ENCODE measurements at regions not wholly inside any gene's neighbourhood (a gene's known extent, or its start where the extent isn't known, plus 50 kb on each side); places are given as distances from the start of the nearest gene placed in this dataset.
A peak's percentile ranks its signal among the peaks of the same experiment; 100 is the strongest.

GRCh38 chr7:136807598-136807997 is 60.9 kb upstream of the CHRM2 start:
- no peak for DNase-seq

DNA sequence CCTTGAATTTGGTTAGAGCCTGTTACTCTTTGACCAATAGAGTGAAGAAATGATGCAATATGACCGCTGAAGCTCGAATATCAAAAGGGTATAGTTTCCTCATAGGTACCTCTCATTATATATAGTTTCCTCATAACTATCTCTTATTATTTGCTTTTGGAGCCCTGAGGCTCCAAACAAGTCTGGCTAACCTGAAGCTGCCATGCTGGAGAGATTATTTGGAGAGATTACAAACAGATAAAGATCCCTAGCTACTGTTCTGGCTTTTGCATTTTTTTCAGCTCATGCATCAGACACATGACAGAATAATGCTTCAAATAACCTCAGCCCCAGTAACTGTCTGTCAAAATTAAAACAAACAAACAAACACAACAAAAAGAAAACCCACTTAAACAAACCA is 65.4 kb upstream of the CHRM2 start:
- no peak for DNase-seq

DNA sequence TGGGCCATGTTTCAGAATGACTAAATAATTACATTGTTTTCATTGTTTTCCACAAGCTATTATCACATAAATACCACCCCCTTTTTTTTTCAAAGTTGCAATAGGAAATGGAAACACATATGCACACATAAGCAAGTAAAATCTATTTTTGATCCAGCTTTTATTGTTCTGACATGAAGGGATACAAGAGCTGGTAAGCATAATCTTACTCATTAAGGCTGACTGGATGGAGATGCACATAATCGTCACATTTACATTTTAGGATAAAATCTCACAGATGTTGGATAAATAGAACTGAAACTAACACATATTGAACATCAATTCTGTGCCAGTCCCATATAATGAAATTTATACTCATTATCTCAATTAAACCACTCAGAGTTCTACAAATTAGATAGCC is 84.5 kb upstream of the CHRM2 start:
- DNase-seq, result no peak

- DNase-seq, result no peak
These were observed 126.5 kb upstream of the CHRM2 start for GRCh38 chr7:136741941-136742340.

- no peak for DNase-seq
These were observed 139.5 kb upstream of the CHRM2 start for GRCh38 chr7:136728945-136729344.

GRCh38 chr7:136726460-136726859 is 142.0 kb upstream of the CHRM2 start:
- no peak for DNase-seq

- no peak for DNase-seq
These were observed 150.4 kb upstream of the CHRM2 start for GRCh38 chr7:136717910-136718557.

DNA sequence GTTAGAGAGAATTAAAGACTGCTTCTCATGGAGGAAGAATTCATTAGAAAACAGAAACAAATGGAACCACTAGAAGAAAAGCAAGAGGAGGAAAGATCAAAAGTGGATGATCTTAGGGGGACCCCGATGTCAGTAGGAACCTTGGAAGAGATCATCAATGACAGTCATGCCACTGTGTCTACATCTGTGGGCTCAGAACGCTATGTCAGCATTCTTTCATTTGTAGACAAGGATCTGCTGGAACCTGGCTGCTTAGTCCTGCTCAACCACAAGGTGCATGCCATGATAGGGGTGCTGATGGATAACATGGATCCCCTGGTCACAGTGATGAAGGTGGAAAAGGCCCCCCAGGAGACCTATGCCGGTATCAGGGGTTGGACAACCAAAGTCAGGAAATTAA is 154.4 kb upstream of the CHRM2 start:
- DNase-seq, result no peak

DNA sequence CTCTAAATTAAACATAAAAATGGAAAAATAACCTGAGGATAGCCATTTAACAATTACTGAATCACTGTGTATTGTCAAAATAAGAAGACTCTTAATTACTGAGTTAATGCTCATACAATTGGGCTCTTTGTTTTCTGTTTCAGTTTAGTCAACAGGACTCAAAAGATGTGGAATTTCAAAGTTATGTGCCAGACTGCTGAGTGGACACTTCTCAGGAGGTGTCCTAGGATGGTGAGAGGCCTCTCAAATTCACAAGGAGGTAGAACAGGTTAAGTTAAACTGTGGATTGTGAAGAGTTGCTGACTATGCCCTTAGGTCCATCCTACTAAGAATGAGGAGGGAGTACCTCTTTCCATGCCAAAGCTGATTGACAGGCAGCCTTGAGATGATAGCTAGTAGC is 157.7 kb upstream of the CHRM2 start:
- DNase-seq, result no peak

GRCh38 chr7:136709876-136710275 is 158.6 kb upstream of the CHRM2 start:
- DNase-seq, result no peak

GRCh38 chr7:136702913-136703312 is 165.5 kb upstream of the CHRM2 start:
- no peak for DNase-seq

DNA sequence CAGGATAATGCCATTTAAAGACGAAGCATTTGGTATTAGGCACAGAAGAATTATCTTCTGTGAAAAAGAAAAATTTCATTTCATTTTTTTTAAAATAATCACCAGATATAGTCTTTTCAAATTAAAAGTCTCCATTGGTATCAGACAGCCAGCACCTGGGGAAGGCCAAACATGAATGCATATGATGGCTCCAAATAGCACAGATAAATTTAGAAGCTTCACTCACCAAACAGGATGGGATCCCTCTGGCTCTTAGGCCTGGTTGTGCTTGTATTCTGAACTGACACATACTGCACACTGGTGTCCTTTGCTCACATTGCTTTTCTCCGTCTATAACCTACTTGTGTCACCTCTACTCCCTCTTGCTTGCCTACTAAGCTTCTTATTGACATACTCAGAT is 169.5 kb upstream of the CHRM2 start:
- DNase-seq, result no peak

GRCh38 chr7:136698231-136698630 is 170.2 kb upstream of the CHRM2 start:
- no peak for DNase-seq

- DNase-seq, result no peak
These were observed 171.2 kb upstream of the CHRM2 start for GRCh38 chr7:136697271-136697670.

DNA sequence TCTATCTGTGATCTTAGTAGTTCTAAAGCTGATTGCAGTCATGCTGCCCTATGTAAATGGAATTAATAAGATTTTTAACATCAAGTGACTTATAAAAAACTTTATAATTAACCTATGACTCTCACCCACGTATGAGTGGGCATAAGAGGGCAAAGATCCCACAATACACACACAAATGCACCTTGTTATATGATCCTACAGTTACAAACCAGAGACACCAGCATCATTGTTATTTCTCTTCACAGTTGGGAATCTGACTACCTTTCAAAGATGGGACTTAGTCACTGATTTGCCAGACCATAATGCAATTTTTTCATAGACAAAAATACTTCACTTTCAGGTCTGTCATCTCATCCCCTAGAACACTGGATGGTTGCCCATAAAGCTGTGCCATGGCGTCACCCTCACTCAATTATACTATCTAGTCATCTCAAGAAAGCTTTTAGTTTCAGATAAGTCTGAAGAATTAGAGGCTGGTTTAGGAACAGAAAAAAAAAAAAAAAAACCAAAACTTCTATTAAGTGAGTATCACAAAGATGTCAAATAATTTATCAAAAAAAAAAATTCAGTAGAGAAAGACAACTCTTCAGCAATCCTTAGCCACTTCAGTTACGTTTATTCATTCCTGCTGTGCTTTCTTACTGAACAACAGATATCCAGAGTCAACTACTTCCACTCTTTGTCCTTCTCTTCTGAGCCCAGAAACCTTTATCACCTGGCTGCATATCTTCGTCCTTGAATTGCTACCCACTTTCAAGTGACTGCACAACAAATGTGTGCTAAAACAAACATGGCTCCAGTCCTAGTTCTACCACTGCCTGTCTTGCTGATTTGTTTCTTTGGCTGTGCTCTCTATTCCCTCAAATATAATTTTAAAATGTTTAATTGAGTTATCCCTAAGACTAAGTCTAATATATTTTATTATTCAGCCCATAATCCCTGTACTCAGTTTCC is 175.0 kb upstream of the CHRM2 start:
- no peak for DNase-seq

GRCh38 chr7:136692221-136692620 is 176.2 kb upstream of the CHRM2 start:
- no peak for DNase-seq

GRCh38 chr7:136688601-136689000 is 179.9 kb upstream of the CHRM2 start:
- no peak for DNase-seq

DNA sequence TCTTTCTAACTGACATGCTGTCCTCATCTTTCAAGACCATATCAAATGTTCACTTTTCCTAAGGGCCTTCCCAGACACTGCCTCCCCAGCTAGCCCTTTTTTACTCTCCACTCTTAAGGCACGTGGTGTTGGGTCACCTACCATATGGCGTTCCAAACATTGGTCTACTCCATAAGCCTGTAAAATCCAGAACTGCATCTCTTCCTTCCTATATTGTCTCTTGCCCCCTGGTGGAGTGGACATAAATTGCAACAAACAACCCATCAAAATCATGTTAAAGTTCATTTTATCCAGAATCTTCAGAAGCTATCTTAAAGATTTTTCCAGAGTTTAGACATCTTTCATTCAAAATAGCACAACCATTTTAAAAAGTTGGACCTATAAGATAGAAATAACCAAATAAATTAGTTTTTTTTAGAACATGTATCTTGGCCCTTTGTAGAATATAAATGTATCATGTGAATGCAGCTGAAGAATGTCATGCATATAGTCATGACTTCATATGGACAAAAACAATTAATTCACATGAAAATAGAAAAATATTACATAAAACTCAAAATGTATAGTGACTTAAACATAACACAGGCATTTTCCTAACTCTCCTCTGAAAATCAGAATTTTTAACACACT is 180.6 kb upstream of the CHRM2 start:
- DNase-seq, result peak; percentile 6

- no peak for DNase-seq
These were observed 182.8 kb upstream of the CHRM2 start for GRCh38 chr7:136685501-136686173.

DNA sequence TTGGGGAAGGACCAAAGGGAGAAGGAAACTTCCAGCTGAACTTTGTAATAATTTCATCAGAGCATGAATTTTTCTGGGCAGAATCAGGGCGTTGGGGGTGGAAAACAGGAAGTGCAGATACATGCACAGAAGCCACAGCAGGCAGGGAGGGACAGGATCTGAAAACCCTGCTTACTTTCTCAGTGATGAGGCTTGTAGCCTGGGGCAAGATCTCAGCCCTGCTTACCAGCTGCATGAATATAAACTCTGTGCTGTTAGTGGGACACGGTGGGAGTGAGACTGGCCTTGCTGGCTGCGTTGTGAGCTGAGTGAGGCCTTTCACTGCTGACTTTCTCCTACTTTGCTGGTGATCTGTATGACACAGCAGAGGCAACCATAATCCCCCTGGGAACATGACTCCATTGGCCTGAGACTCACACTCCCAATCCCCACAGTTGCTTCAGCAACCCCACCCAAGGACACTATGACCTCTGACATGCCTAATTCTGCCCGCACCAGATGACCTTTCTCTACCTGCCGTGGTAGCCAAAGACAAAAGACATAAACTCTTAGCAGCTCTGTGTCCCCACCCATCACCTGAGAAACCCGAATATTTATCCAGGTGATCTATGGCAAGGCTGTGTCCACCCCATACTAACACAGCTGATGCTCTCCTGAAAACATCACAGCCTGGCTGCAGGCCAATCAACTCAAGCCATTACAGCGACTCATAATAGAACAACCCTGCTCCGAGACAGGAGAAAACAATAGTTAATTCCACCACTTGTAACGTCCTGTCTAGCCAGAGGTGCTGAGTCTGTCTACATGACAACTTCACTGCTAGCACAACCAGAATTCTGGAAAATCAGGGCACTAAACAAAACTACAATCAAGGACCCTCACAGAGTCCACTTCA is 190.7 kb upstream of the CHRM2 start:
- DNase-seq, result no peak

DNA sequence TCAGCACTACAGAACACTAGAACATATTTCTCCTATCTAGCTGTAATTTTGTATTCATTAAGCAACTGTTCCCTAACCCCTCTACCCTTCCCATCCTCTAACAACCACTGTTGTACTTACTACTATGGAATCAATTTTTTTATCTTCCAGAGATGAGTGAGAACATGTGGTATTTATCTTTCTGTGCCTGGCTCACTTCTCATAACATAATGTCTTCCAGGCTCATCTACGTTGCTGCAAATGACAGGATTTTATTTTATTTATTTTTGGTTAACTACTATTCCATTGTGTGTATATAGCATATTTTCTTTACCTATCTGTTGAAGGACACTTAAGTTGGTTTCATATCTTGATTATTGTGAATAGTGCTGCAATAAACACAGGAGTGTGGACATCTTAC is 200.9 kb upstream of the CHRM2 start:
- DNase-seq, result no peak

DNA sequence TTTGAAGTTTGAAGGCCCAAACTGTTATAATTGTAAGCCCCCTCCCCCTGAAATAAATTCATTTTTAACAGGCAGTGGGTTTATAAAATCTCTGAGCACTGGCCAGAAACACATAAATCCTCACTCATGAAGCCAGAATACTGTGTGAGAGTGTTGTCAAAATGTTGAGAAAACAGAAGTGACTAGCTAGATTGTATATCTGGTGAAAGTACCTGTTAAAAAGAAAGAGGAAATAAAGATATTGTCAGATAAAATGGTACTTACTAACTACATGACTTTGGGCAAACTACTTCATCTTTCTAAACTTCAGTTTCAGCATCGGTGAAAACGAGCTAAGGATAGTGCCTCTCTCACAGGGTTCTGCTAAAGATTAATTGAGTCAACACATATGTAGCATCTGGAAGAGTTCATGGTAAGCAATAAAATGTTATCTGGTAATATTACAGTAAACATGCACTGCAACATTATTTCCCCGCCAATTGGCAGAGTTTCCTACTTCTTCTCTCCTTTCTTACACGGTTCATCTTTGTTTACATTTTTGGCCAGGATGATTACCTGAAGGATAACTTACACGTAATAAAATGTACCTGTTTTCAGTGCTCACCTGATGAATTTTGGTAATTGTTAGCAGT is 202.5 kb upstream of the CHRM2 start:
- no peak for DNase-seq

All from stimulated activated CD4-positive, alpha-beta T cell treated with anti-CD3 and anti-CD28 coated beads, Interleukin-15, amount 100 ng/mL, for 24 hours (primary cell).